Right lobe of liver (tissue), 4 donors: ENCODE measurements at regions not wholly inside any gene's neighbourhood (a gene's known extent, or its start where the extent isn't known, plus 50 kb on each side); places are given as distances from the start of the nearest gene placed in this dataset.

Experiments used
- POLR2A ChIP-seq: fragments of 450-650 bp; IDR thresholded peaks from one replicate; pipeline ENCODE4 v1.6.1; 2017; ENCODE audit warnings: antibody characterized with exemption, mild to moderate bottlenecking
- TF ChIP-seq, protein P1 (sequence below), 4 donors: fragments of 200-600 bp in 3 of 4; fragments of 450-650 bp in 1 of 4; IDR thresholded peaks; one replicate each; pipeline versions ENCODE4 v1.5.1 to v1.8.0; 2016 to 2022; ENCODE audit warnings: antibody characterized with exemption in 4 of 4, mild to moderate bottlenecking in 2 of 4
- donor health status: DM: no; HTN: no; CAD: no.
- donor health status: DM: no; HTN: no; CAD: no.
- donor health status: DM: no; HTN: yes; CAD: no.

DNA sequence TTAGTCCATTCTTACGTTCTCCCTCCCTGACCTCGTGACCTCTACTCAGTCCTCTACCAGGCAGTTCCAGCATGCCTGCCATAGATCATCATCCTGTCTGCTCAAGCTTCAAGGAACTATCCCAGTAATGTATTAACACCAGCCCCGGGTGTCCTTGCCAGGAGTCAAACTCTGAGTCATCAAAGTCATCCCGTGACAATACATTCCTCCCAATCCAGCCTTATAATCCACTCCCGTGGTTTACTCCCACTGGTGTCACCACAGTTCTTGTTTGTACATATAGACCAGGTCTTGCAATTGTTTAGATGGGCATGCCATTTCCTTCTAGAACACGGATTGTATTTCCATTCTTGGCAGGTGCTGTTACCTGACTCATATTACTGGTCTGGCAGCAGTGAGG, 68.7 kb upstream of the TAB3 start:
- TF ChIP-seq, protein P1, sequence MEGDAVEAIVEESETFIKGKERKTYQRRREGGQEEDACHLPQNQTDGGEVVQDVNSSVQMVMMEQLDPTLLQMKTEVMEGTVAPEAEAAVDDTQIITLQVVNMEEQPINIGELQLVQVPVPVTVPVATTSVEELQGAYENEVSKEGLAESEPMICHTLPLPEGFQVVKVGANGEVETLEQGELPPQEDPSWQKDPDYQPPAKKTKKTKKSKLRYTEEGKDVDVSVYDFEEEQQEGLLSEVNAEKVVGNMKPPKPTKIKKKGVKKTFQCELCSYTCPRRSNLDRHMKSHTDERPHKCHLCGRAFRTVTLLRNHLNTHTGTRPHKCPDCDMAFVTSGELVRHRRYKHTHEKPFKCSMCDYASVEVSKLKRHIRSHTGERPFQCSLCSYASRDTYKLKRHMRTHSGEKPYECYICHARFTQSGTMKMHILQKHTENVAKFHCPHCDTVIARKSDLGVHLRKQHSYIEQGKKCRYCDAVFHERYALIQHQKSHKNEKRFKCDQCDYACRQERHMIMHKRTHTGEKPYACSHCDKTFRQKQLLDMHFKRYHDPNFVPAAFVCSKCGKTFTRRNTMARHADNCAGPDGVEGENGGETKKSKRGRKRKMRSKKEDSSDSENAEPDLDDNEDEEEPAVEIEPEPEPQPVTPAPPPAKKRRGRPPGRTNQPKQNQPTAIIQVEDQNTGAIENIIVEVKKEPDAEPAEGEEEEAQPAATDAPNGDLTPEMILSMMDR (IDR thresholded peaks at IDR 0.05) = no peak
- no peak for TF ChIP-seq POLR2A
